HG03558 (cell line): ENCODE measurements at regions not wholly inside any gene's neighbourhood (a gene's known extent, or its start where the extent isn't known, plus 50 kb on each side); places are given as distances from the start of the nearest gene placed in this dataset.

Experiments
- ATAC-seq: cut with Tn5 transposase; IDR thresholded peaks from one replicate; pipeline ENCODE4 v1.9.1; 2021; ENCODE audit warnings: moderate number of reproducible peaks; ENCODE audit not compliant: unreplicated experiment; ENCODE audit errors: extremely low read depth

- no peak for ATAC-seq
Measured at GRCh38 chr6:22800451-22800850, 231.1 kb downstream of the HDGFL1 start.

GRCh38 chr6:22801831-22802230, 232.5 kb downstream of the HDGFL1 start:
- no peak for ATAC-seq

- no peak for ATAC-seq
Measured at GRCh38 chr6:22804620-22805261, 235.4 kb downstream of the HDGFL1 start.

- no peak for ATAC-seq
Measured at GRCh38 chr6:22807261-22807660, 237.9 kb downstream of the HDGFL1 start.

- no peak for ATAC-seq
Measured at GRCh38 chr6:22807818-22808217, 238.5 kb downstream of the HDGFL1 start.

- ATAC-seq: no peak
Measured at GRCh38 chr6:22808466-22808865, 239.1 kb downstream of the HDGFL1 start.

- no peak for ATAC-seq
Measured at GRCh38 chr6:22809370-22809769, 240.0 kb downstream of the HDGFL1 start.

GRCh38 chr6:22819209-22819608, 249.8 kb downstream of the HDGFL1 start:
- no peak for ATAC-seq

- no peak for ATAC-seq
Measured at GRCh38 chr6:22821664-22822320, 252.4 kb downstream of the HDGFL1 start.

- no peak for ATAC-seq
Measured at GRCh38 chr6:22825210-22825609, 255.8 kb downstream of the HDGFL1 start.

- no peak for ATAC-seq
Measured at GRCh38 chr6:22826961-22827360, 257.6 kb downstream of the HDGFL1 start.

GRCh38 chr6:22827760-22828159, 258.4 kb downstream of the HDGFL1 start:
- no peak for ATAC-seq

GRCh38 chr6:22828179-22829062, 259.1 kb downstream of the HDGFL1 start:
- ATAC-seq: no peak

GRCh38 chr6:22829070-22829469, 259.7 kb downstream of the HDGFL1 start:
- ATAC-seq: no peak

- no peak for ATAC-seq
Measured at GRCh38 chr6:22830463-22830862, 261.1 kb downstream of the HDGFL1 start.

GRCh38 chr6:22833191-22833590, 263.8 kb downstream of the HDGFL1 start:
- ATAC-seq: no peak

GRCh38 chr6:22838345-22838744, 269.0 kb downstream of the HDGFL1 start:
- no peak for ATAC-seq

- no peak for ATAC-seq
Measured at GRCh38 chr6:22845467-22845866, 276.1 kb downstream of the HDGFL1 start.

GRCh38 chr6:22848121-22848520, 278.8 kb downstream of the HDGFL1 start:
- no peak for ATAC-seq

GRCh38 chr6:22849921-22850320, 280.6 kb downstream of the HDGFL1 start:
- ATAC-seq: no peak

GRCh38 chr6:22852101-22852500, 282.7 kb downstream of the HDGFL1 start:
- no peak for ATAC-seq
